HepG2 (cell line): ENCODE measurements at regions not wholly inside any gene's neighbourhood (a gene's known extent, or its start where the extent isn't known, plus 50 kb on each side); places are given as distances from the start of the nearest gene placed in this dataset.

Experiments
- HNRNPK ChIP-seq: fragments of 200-400 bp; formaldehyde crosslinking; IDR thresholded peaks from 2 replicates; pipeline ENCODE4 v1.6.1; 2018; ENCODE audit warnings: low read length, low read depth, moderate library complexity, mild to moderate bottlenecking; ENCODE audit not compliant: poor library complexity, severe bottlenecking
- HOXA5 ChIP-seq: sonication (generic); formaldehyde crosslinking; IDR thresholded peaks from 2 replicates; pipeline ENCODE4 v1.4.0; 2020; ENCODE audit warnings: missing genetic modification reagents

DNA sequence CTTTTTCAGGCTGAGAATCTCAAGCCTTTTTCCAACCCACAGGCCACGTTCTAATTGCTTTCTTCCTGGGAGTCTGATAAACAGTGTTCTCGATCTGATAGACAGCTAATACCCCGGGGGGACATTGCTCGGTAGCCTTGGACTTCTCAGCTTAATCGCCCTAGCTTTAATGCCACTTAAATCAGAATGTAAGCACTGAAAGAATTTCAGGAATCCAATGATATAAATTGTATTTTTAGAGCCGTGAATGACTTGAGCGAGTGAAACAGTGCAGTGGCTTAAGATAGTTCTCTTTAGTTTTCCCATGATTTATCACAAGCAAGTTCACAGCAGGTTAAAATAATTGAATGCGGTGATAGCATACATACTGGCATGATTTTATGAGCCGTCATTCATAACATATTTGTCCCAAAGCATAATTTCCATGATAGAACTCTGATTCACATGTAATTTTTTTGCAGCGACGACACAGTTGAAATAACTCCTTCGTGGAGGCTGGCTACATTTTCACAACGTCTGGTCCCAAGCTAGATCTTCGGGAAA lies 116.1 kb upstream of the MYOCD start:
- TF ChIP-seq HOXA5, result no peak
- TF ChIP-seq HNRNPK, result no peak
